ENCODE measurements at regions not wholly inside any gene's neighbourhood (a gene's known extent, or its start where the extent isn't known, plus 50 kb on each side); places are given as distances from the start of the nearest gene placed in this dataset.

DNA sequence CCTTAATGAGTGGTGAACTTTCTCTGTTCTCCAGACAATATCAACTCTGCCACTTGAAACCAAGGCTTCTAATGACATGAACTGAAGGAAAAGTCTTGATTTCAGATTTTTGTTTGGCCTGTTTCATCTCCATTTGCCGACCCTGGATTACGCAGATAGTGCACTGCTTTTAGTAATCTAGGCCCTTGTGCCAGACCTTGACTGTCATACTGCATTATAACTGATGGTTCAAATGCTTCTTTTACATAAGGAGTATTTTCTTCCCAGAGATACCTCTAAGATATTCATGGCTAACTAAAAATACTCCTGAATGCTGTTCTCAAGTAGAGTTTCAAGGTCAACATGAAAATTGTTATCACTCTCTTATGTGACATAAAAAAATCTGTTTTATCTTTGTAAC is 238.7 kb upstream of the SEMA6A start:
- no peaks in the 10 kb centered on the region for H3K36me3 Mint-ChIP-seq (ENCODE audit: low read depth)
- H3K4me3 Mint-ChIP-seq, result no peak overlapping the region
- TF ChIP-seq, protein P1, sequence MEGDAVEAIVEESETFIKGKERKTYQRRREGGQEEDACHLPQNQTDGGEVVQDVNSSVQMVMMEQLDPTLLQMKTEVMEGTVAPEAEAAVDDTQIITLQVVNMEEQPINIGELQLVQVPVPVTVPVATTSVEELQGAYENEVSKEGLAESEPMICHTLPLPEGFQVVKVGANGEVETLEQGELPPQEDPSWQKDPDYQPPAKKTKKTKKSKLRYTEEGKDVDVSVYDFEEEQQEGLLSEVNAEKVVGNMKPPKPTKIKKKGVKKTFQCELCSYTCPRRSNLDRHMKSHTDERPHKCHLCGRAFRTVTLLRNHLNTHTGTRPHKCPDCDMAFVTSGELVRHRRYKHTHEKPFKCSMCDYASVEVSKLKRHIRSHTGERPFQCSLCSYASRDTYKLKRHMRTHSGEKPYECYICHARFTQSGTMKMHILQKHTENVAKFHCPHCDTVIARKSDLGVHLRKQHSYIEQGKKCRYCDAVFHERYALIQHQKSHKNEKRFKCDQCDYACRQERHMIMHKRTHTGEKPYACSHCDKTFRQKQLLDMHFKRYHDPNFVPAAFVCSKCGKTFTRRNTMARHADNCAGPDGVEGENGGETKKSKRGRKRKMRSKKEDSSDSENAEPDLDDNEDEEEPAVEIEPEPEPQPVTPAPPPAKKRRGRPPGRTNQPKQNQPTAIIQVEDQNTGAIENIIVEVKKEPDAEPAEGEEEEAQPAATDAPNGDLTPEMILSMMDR (IDR thresholded peaks at IDR 0.05), result no peak
- DNase-seq, result no peak
- H3K4me1 Mint-ChIP-seq (ENCODE audit: low read depth), result no peaks in the 10 kb centered on the region
- no peak overlapping the region for H3K27ac Mint-ChIP-seq
- peaks cover 21% of the 10 kb centered on the region for H3K9me3 Mint-ChIP-seq
- H3K27me3 Mint-ChIP-seq (ENCODE audit: insufficient read depth), result no peaks in the 10 kb centered on the region

DNA sequence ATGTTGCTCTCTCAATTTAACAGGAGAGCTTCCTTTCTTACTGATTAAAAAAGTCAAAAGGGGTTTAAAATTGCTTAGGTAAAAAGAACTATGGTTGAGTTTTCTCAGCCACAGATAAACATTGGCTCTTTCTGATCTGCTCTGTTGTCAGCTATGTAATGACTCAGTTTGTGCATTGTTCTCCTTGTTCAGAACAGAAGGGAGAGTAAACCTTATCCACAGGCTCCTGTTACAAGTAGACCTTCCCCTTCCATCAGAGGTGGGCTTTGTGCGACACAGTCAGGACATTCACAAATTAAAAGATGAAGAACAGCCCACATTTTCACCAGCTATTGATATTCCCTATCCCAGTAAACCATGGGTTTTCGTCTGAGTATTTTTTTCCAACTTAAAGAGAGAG is 236.3 kb upstream of the SEMA6A start:
- Mint-ChIP-seq H3K27ac (no peak overlapping the region), H3K36me3 (ENCODE audit: low read depth) (no peaks in the 10 kb centered on the region), H3K9me3 (peaks cover 34% of the 10 kb centered on the region), H3K4me1 (ENCODE audit: low read depth) (no peaks in the 10 kb centered on the region), H3K4me3 (no peak overlapping the region), H3K27me3 (ENCODE audit: insufficient read depth) (no peaks in the 10 kb centered on the region)
- DNase-seq, result no peak
- TF ChIP-seq, protein P1 (IDR thresholded peaks at IDR 0.05), result no peak

DNA sequence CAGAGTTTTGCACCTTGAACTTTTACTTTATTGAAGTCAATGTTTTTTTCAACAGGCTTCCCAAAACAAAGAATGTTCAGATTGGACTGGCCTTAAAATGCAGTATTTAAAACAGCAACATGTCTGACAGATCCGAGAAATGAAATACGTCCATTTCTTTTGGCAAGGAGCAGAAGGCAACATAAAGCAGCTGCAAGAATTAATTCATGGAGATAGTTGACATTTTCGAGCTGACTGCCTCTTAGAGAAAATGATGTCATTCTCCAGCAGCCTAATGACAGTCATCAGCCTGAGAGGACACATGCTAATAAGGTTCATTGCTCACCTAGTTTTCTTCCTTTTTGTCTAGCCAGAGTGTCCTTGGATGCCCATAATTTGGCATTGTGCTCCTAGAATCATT is 232.2 kb upstream of the SEMA6A start:
- H3K27ac Mint-ChIP-seq, result no peak overlapping the region
- no peak for DNase-seq
- TF ChIP-seq, protein P1 (IDR thresholded peaks at IDR 0.05), result no peak
- no peaks in the 10 kb centered on the region for H3K4me1 Mint-ChIP-seq (ENCODE audit: low read depth)
- no peak overlapping the region for H3K4me3 Mint-ChIP-seq
- H3K9me3 Mint-ChIP-seq, result peaks cover 30% of the 10 kb centered on the region
- H3K36me3 Mint-ChIP-seq (ENCODE audit: low read depth), result no peaks in the 10 kb centered on the region
- H3K27me3 Mint-ChIP-seq (ENCODE audit: insufficient read depth), result no peaks in the 10 kb centered on the region

DNA sequence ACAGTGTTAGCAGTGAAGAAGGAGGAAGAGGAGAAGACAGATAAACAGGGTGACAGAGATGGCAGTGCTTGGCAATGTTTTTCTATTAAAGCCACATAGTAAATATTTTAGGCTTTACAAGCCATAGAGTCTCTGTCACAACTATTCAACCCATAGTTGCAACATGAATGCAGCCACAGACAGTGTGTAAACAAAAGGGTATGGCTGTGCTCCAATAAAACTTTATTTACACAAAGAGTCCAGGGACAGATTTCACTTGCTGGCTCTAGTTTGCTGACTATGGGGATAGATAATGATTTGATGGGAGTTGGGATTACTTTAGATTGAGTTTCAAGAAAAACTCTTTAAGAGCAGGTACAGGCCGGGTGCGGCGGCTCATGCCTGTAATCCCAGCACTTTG is 224.8 kb upstream of the SEMA6A start:
- H3K27me3 Mint-ChIP-seq (ENCODE audit: insufficient read depth), result no peaks in the 10 kb centered on the region; the same call in 1 of the 2 replicates
- no peaks in the 10 kb centered on the region for H3K36me3 Mint-ChIP-seq (ENCODE audit: low read depth)
- H3K9me3 Mint-ChIP-seq, result peaks cover 18% of the 10 kb centered on the region
- no peak overlapping the region for H3K27ac Mint-ChIP-seq
- H3K4me1 Mint-ChIP-seq (ENCODE audit: low read depth), result no peaks in the 10 kb centered on the region
- H3K4me3 Mint-ChIP-seq, result no peak overlapping the region
- TF ChIP-seq, protein P1 (IDR thresholded peaks at IDR 0.05), result no peak
- no peak for DNase-seq

DNA sequence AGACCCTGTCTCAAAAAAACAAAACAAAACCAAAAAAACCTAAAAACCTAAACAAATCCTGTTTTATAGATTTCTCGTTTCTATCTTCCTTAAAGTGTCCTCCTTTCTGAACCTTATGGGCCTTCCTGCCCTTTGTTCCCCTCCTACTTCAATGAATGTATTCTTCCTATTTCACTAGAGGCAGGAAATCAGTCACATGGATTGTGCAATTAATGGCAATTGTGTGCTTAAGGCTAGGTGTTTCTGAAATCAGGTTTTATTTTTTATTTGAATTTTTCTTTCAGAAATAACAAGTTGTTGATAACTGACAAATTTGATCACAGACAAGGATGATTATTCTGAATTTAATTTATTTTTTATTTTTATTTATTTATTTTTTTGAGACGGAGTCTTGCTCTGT is 220.6 kb upstream of the SEMA6A start:
- H3K27me3 Mint-ChIP-seq (ENCODE audit: insufficient read depth), result no peaks in the 10 kb centered on the region; the same call in 1 of the 2 replicates
- DNase-seq, result no peak
- no peak overlapping the region for H3K27ac Mint-ChIP-seq
- H3K4me1 Mint-ChIP-seq (ENCODE audit: low read depth), result no peaks in the 10 kb centered on the region
- no peak overlapping the region for H3K4me3 Mint-ChIP-seq
- H3K36me3 Mint-ChIP-seq (ENCODE audit: low read depth), result no peaks in the 10 kb centered on the region
- TF ChIP-seq, protein P1 (IDR thresholded peaks at IDR 0.05), result no peak
- peaks cover 14% of the 10 kb centered on the region for H3K9me3 Mint-ChIP-seq

DNA sequence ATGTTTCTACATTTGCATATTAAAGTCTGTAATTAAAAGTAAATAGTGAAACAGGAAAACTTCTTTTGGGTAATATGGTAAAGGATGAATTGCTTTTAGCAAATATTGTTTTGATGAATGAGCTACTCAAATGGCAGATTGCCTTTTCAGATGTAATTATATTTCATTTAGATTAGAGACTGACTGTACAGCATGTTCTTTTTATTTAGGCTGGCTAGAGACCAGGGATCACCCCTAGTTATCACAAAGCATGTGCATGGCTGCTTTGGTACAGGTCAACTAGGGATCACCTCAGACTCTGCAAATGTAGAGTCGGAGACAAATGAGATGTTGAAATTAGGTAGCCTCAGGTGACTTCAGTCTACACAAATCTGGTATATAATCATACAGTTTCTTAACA is 214.9 kb upstream of the SEMA6A start:
- Mint-ChIP-seq H3K27me3 (ENCODE audit: insufficient read depth) (0 out of 2 replicates have a peak, but pooled peaks cover 2% of the 10 kb centered on the region), H3K27ac (no peak overlapping the region), H3K9me3 (peaks cover 23% of the 10 kb centered on the region), H3K4me3 (no peak overlapping the region), H3K36me3 (ENCODE audit: low read depth) (no peaks in the 10 kb centered on the region), H3K4me1 (ENCODE audit: low read depth) (no peaks in the 10 kb centered on the region)
- DNase-seq, result no peak
- TF ChIP-seq, protein P1 (IDR thresholded peaks at IDR 0.05), result no peak

Data from HFFc6 (cell line).